ENCODE measurements at regions not wholly inside any gene's neighbourhood (a gene's known extent, or its start where the extent isn't known, plus 50 kb on each side); places are given as distances from the start of the nearest gene placed in this dataset.
A peak's percentile ranks its signal among the peaks of the same experiment; 100 is the strongest.
"Not testable (repeated sequence)": the region's sequence is repeated elsewhere in the genome, so short reads cannot be mapped to it uniquely, and the experiment has no call there.

GRCh38 chr12:125540580-125541204 is 475.5 kb downstream of the AACS start:
- no peaks in the 10 kb centered on the region for H3K9me3 ChIP-seq
- no peaks in the 10 kb centered on the region for H3K4me1 ChIP-seq
- H3K27ac ChIP-seq = no peak overlapping the region
- H3K27me3 ChIP-seq = no peaks in the 10 kb centered on the region
- WGBS, 2 donors = 56 to 66% methylated on average over 5 of the region's 5 CpGs
- H3K4me3 ChIP-seq = no peak overlapping the region
- TF ChIP-seq POLR2A (IDR thresholded peaks at IDR 0.05) = no peak
- no peak for TF ChIP-seq CTCF (IDR thresholded peaks at IDR 0.05)
- no peaks in the 10 kb centered on the region for H3K36me3 ChIP-seq
- intact Hi-C loops (cut with DNase I) = no loop called here
- DNase-seq = no peak

GRCh38 chr12:125544960-125545359 is 479.7 kb downstream of the AACS start:
- H3K4me3 ChIP-seq = no peak overlapping the region
- H3K27me3 ChIP-seq = no peaks in the 10 kb centered on the region
- no peaks in the 10 kb centered on the region for H3K9me3 ChIP-seq
- TF ChIP-seq POLR2A (IDR thresholded peaks at IDR 0.05) (no peak), CTCF (IDR thresholded peaks at IDR 0.05) (no peak)
- no peak for DNase-seq
- H3K4me1 ChIP-seq = no peaks in the 10 kb centered on the region
- no peak overlapping the region for H3K27ac ChIP-seq
- WGBS, 2 donors = 73 to 89% methylated on average over 3 of the region's 3 CpGs
- no peaks in the 10 kb centered on the region for H3K36me3 ChIP-seq
- intact Hi-C loops (cut with DNase I) = no loop called here

GRCh38 chr12:125549171-125549570 is 483.9 kb downstream of the AACS start:
- Histone ChIP-seq H3K27ac (no peak overlapping the region), H3K9me3 (no peaks in the 10 kb centered on the region), H3K4me3 (no peak overlapping the region), H3K4me1 (no peaks in the 10 kb centered on the region), H3K36me3 (no peaks in the 10 kb centered on the region), H3K27me3 (no peaks in the 10 kb centered on the region)
- 67 to 83% methylated on average over 4 of the region's 4 CpGs for WGBS, 2 donors
- intact Hi-C loops (cut with DNase I) = no loop called here
- TF ChIP-seq POLR2A (IDR thresholded peaks at IDR 0.05) = no peak
- TF ChIP-seq CTCF (IDR thresholded peaks at IDR 0.05) = no peak
- no peak for DNase-seq

- Histone ChIP-seq H3K4me1 (no peaks in the 10 kb centered on the region), H3K9me3 (no peaks in the 10 kb centered on the region), H3K36me3 (no peaks in the 10 kb centered on the region), H3K4me3 (no peak overlapping the region), H3K27ac (no peak overlapping the region), H3K27me3 (no peaks in the 10 kb centered on the region)
- DNase-seq = no peak
- intact Hi-C loops (cut with DNase I) = no loop called here
- WGBS, 2 donors = 57 to 69% methylated on average over 4 of the region's 4 CpGs
- TF ChIP-seq CTCF (IDR thresholded peaks at IDR 0.05) (peak in 3 of 6 experiments; percentile 18 to 50 (median 37)), POLR2A (IDR thresholded peaks at IDR 0.05) (no peak)
Measured at GRCh38 chr12:125549836-125550235, 484.6 kb downstream of the AACS start.

- no peaks in the 10 kb centered on the region for H3K4me1 ChIP-seq
- intact Hi-C loops (cut with DNase I) = no loop called here
- H3K4me3 ChIP-seq = no peak overlapping the region
- no peaks in the 10 kb centered on the region for H3K9me3 ChIP-seq
- no peaks in the 10 kb centered on the region for H3K27me3 ChIP-seq
- H3K36me3 ChIP-seq = no peaks in the 10 kb centered on the region
- no peak for DNase-seq
- no peak overlapping the region for H3K27ac ChIP-seq
- no peak for TF ChIP-seq POLR2A (IDR thresholded peaks at IDR 0.05)
- TF ChIP-seq CTCF (IDR thresholded peaks at IDR 0.05) = no peak
- WGBS, 2 donors = 67 to 76% methylated on average over 4 of the region's 4 CpGs
Measured at GRCh38 chr12:125552295-125552694, 487.1 kb downstream of the AACS start.

- H3K4me1 ChIP-seq; H3K27ac ChIP-seq; H3K9me3 ChIP-seq; DNase-seq; H3K27me3 ChIP-seq; H3K4me3 ChIP-seq; intact Hi-C loops (cut with DNase I); H3K36me3 ChIP-seq: not testable (repeated sequence)
- 75 to 86% methylated on average over 5 of the region's 5 CpGs for WGBS, 2 donors
Measured at GRCh38 chr12:125561008-125561407, 495.8 kb downstream of the AACS start.
